HepG2 (cell line): ENCODE measurements at regions not wholly inside any gene's neighbourhood (a gene's known extent, or its start where the extent isn't known, plus 50 kb on each side); places are given as distances from the start of the nearest gene placed in this dataset.

Experiments
- DNMT3B ChIP-seq: conservative IDR thresholded peaks from 2 replicates; pipeline ENCODE4 v1.6.1; 2016; ENCODE audit warnings: missing biosample characterization, control low read depth
- EHMT2 ChIP-seq: fragments of 200-600 bp; sonication (generic); IDR thresholded peaks from 2 replicates; pipeline ENCODE4 v1.7.0; 2017; ENCODE audit warnings: antibody characterized with exemption, low read depth, low read length, borderline replicate concordance
- ISX ChIP-seq: sonication (generic); formaldehyde crosslinking; conservative IDR thresholded peaks from 2 replicates; pipeline ENCODE4 v1.5.0; 2020; ENCODE audit warnings: missing genetic modification reagents
- JUND ChIP-seq: sonication (generic); formaldehyde crosslinking; IDR thresholded peaks from 2 replicates; pipeline ENCODE4 v1.8.0; 2022; ENCODE audit warnings: mild to moderate bottlenecking, missing genetic modification reagents
- NAIF1 ChIP-seq: sonication (generic); formaldehyde crosslinking; IDR thresholded peaks from 2 replicates; pipeline ENCODE4 v1.5.0; 2020; ENCODE audit warnings: mild to moderate bottlenecking, missing genetic modification reagents, borderline replicate concordance
- PATZ1 ChIP-seq: sonication (generic); formaldehyde crosslinking; IDR thresholded peaks from 2 replicates; pipeline ENCODE4 v1.4.0; 2020; ENCODE audit warnings: missing genetic modification reagents
- PITX1 ChIP-seq: sonication (generic); formaldehyde crosslinking; IDR thresholded peaks from 2 replicates; pipeline ENCODE4 v1.5.1; 2020; ENCODE audit warnings: mild to moderate bottlenecking, missing genetic modification reagents
- RBM39 ChIP-seq: fragments of 200-400 bp; formaldehyde crosslinking; IDR thresholded peaks from one replicate; pipeline ENCODE4 v1.6.1; 2018; ENCODE audit warnings: antibody characterized with exemption, mild to moderate bottlenecking, low read depth, low read length; ENCODE audit not compliant: poor library complexity, severe bottlenecking
- RFXAP ChIP-seq: sonication (generic); formaldehyde crosslinking; IDR thresholded peaks from 2 replicates; pipeline ENCODE4 v1.4.0; 2020; ENCODE audit warnings: missing genetic modification reagents, borderline replicate concordance
- SATB2 ChIP-seq: sonication (generic); formaldehyde crosslinking; IDR thresholded peaks from 2 replicates; pipeline ENCODE4 v1.5.0; 2020; ENCODE audit warnings: missing genetic modification reagents
- SNAI1 ChIP-seq: sonication (generic); formaldehyde crosslinking; IDR thresholded peaks from 2 replicates; pipeline ENCODE4 v1.5.0; 2020; ENCODE audit warnings: mild to moderate bottlenecking, missing genetic modification reagents, borderline replicate concordance
- THAP7 ChIP-seq: sonication (generic); formaldehyde crosslinking; IDR thresholded peaks from 2 replicates; pipeline ENCODE4 v1.8.1; 2023; ENCODE audit warnings: mild to moderate bottlenecking, missing genetic modification reagents
- TSC22D2 ChIP-seq: sonication (generic); formaldehyde crosslinking; IDR thresholded peaks from 2 replicates; pipeline ENCODE4 v1.5.1; 2020; ENCODE audit warnings: missing genetic modification reagents, mild to moderate bottlenecking, borderline replicate concordance
- ZNF333 ChIP-seq: sonication (generic); formaldehyde crosslinking; IDR thresholded peaks from 2 replicates; pipeline ENCODE4 v1.4.0; 2020; ENCODE audit warnings: mild to moderate bottlenecking, missing genetic modification reagents, borderline replicate concordance
- ZNF460 ChIP-seq: sonication (generic); formaldehyde crosslinking; IDR thresholded peaks from 2 replicates; pipeline ENCODE4 v1.5.1; 2020; ENCODE audit warnings: missing genetic modification reagents, mild to moderate bottlenecking, borderline replicate concordance
- ZNF580 ChIP-seq: IDR thresholded peaks from 2 replicates; pipeline ENCODE4 v1.6.1; 2016; ENCODE audit warnings: low read depth, borderline replicate concordance
- ZNF605 ChIP-seq: sonication (generic); formaldehyde crosslinking; IDR thresholded peaks from 2 replicates; pipeline ENCODE4 v1.8.0; 2022; ENCODE audit warnings: mild to moderate bottlenecking, missing genetic modification reagents
- TF ChIP-seq, protein P1 (sequence below): sonication (generic); formaldehyde crosslinking; IDR thresholded peaks from 2 replicates; pipeline ENCODE4 v1.4.0; 2020; ENCODE audit warnings: missing genetic modification reagents, borderline replicate concordance
- TF ChIP-seq, protein P2 (sequence below): sonication (generic); formaldehyde crosslinking; IDR thresholded peaks from 2 replicates; pipeline ENCODE4 v1.5.0; 2020; ENCODE audit warnings: missing genetic modification reagents
- TF ChIP-seq, protein P3 (sequence below): sonication (generic); formaldehyde crosslinking; IDR thresholded peaks from 2 replicates; pipeline ENCODE4 v1.4.0; 2020; ENCODE audit warnings: missing genetic modification reagents

- TF ChIP-seq, protein P1, sequence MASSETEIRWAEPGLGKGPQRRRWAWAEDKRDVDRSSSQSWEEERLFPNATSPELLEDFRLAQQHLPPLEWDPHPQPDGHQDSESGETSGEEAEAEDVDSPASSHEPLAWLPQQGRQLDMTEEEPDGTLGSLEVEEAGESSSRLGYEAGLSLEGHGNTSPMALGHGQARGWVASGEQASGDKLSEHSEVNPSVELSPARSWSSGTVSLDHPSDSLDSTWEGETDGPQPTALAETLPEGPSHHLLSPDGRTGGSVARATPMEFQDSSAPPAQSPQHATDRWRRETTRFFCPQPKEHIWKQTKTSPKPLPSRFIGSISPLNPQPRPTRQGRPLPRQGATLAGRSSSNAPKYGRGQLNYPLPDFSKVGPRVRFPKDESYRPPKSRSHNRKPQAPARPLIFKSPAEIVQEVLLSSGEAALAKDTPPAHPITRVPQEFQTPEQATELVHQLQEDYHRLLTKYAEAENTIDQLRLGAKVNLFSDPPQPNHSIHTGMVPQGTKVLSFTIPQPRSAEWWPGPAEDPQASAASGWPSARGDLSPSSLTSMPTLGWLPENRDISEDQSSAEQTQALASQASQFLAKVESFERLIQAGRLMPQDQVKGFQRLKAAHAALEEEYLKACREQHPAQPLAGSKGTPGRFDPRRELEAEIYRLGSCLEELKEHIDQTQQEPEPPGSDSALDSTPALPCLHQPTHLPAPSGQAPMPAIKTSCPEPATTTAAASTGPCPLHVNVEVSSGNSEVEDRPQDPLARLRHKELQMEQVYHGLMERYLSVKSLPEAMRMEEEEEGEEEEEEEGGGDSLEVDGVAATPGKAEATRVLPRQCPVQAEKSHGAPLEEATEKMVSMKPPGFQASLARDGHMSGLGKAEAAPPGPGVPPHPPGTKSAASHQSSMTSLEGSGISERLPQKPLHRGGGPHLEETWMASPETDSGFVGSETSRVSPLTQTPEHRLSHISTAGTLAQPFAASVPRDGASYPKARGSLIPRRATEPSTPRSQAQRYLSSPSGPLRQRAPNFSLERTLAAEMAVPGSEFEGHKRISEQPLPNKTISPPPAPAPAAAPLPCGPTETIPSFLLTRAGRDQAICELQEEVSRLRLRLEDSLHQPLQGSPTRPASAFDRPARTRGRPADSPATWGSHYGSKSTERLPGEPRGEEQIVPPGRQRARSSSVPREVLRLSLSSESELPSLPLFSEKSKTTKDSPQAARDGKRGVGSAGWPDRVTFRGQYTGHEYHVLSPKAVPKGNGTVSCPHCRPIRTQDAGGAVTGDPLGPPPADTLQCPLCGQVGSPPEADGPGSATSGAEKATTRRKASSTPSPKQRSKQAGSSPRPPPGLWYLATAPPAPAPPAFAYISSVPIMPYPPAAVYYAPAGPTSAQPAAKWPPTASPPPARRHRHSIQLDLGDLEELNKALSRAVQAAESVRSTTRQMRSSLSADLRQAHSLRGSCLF (CRISPR knock-in tag), result 0 out of 2 replicates have a peak, but pooled peaks have one; percentile 64
- TF ChIP-seq RBM39, result peak; percentile 43
- TF ChIP-seq, protein P2, sequence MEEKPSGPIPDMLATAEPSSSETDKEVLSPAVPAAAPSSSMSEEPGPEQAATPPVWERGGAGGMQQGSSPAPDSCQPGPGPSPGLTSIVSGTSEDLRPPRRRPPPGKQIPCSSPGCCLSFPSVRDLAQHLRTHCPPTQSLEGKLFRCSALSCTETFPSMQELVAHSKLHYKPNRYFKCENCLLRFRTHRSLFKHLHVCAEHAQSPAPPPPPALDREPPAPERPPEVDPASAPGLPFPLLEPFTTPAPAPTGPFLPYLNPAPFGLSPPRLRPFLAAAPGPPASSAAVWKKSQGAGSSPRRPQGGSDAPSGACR (CRISPR knock-in tag), result 0 out of 2 replicates have a peak, but pooled peaks have one; percentile 56
- no peak for TF ChIP-seq ZNF460 (CRISPR knock-in tag)
- no peak for TF ChIP-seq PITX1 (CRISPR knock-in tag)
- TF ChIP-seq DNMT3B, result no peak
- 0 out of 2 replicates have a peak, but pooled peaks have one; percentile 15 for TF ChIP-seq TSC22D2 (CRISPR knock-in tag)
- no peak for TF ChIP-seq PATZ1 (CRISPR knock-in tag)
- peak; percentile 58; the same call in 1 of the 2 replicates for TF ChIP-seq NAIF1 (CRISPR knock-in tag)
- TF ChIP-seq EHMT2, result 0 out of 2 replicates have a peak, but pooled peaks have one; percentile 7
- no peak for TF ChIP-seq RFXAP (CRISPR knock-in tag)
- 0 out of 2 replicates have a peak, but pooled peaks have one; percentile 58 for TF ChIP-seq ISX (CRISPR knock-in tag)
- TF ChIP-seq SATB2 (CRISPR knock-in tag), result 0 out of 2 replicates have a peak, but pooled peaks have one; percentile 32
- TF ChIP-seq JUND (CRISPR knock-in tag), result no peak
- no peak for TF ChIP-seq ZNF580 (CRISPR knock-in tag)
- peak; percentile 85; the same call in 1 of the 2 replicates for TF ChIP-seq ZNF605 (CRISPR knock-in tag)
- 0 out of 2 replicates have a peak, but pooled peaks have one; percentile 2 for TF ChIP-seq SNAI1 (CRISPR knock-in tag)
- TF ChIP-seq, protein P3, sequence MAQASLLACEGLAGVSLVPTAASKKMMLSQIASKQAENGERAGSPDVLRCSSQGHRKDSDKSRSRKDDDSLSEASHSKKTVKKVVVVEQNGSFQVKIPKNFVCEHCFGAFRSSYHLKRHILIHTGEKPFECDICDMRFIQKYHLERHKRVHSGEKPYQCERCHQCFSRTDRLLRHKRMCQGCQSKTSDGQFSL (CRISPR knock-in tag), result no peak
- TF ChIP-seq THAP7, result peak; percentile 2; the same call in 1 of the 2 replicates
- peak; percentile 58; the same call in 1 of the 2 replicates for TF ChIP-seq ZNF333 (CRISPR knock-in tag)
These were observed 291.8 kb downstream of the SOX9 start (continued) for GRCh38 chr17:72412650-72413076.
